HCT116 (cell line): ENCODE measurements at regions not wholly inside any gene's neighbourhood (a gene's known extent, or its start where the extent isn't known, plus 50 kb on each side); places are given as distances from the start of the nearest gene placed in this dataset.

Experiments
- ATAC-seq: fragments of 200-7000 bp; cut with Tn5 transposase; 2 replicates; pipeline ENCODE4 v1.9.1; 2020; ENCODE audit warnings: mild to moderate bottlenecking, moderate library complexity
- BruUV-seq: library from RNA; stranded (reverse); fragments of 400-500 nt; replicated peaks from 2 replicates; lab custom pipeline; 2021; lab: Mats Ljungman, UMichigan
- CTCF ChIA-PET: fragments of 300-600 bp; sonication (Branson Sonifier 250); formaldehyde crosslinking; loops from one replicate; lab custom pipeline; 2021; ENCODE audit warnings: antibody characterized with exemption; lab: Charles Lee
- POLR2A ChIA-PET: fragments of 300-600, 350-600 bp; sonication (Branson Sonifier 250); formaldehyde crosslinking; loops from one replicate; lab custom pipeline; 2021; ENCODE audit warnings: antibody characterized with exemption; lab: Charles Lee
- RAD21 ChIA-PET, 2 experiments: fragments of 300-600 bp; sonication (Branson Sonifier 250); formaldehyde crosslinking; loops; one replicate each; lab custom pipeline; 2023; ENCODE audit warnings: low total read pairs in 2 of 2; ENCODE audit not compliant: uncharacterized antibody in 2 of 2, unreplicated experiment in 2 of 2, low non-redundant PET in 1 of 2; lab: Charles Lee
- DNase-seq: peaks from one replicate; pipeline ENCODE4 v3.0.0-alpha.2; 2010; ENCODE audit warnings: low read depth, low spot score
- H2AFZ ChIP-seq: fragments of 200-600 bp; shearing (Covaris generic), sonication (generic); 2 replicates; pipeline ENCODE4 v1.6.1; 2017; ENCODE audit warnings: low read depth, mixed run types, mixed read lengths, antibody characterized with exemption, low read length; ENCODE audit not compliant: poor library complexity, severe bottlenecking
- H3K27ac ChIP-seq: 2 replicates; pipeline ENCODE4 v1.5.1; 2012; ENCODE audit warnings: low read depth, low read length
- H3K27me3 ChIP-seq: fragments of 200-600 bp; sonication (generic); 2 replicates; pipeline ENCODE4 v1.6.1; 2016; ENCODE audit warnings: mixed run types, low read length, mixed read lengths; ENCODE audit not compliant: insufficient read depth
- H3K36me3 ChIP-seq, 2 experiments: fragments of 200-500 bp in 1 of 2; fragments of 200-600 bp in 1 of 2; sonication (Bioruptor generic) in 1 of 2; sonication (generic) in 1 of 2; 2 replicates each; pipeline versions ENCODE4 v1.5.1 to v1.6.1; 2014 to 2016; ENCODE audit warnings: low read length in 2 of 2, inconsistent platforms in 1 of 2, mixed read lengths in 1 of 2, mixed run types in 1 of 2; ENCODE audit not compliant: insufficient read depth in 2 of 2, control insufficient read depth in 1 of 2
- H3K4me1 ChIP-seq, 2 experiments: fragments of 200-600 bp in 1 of 2; sonication (generic) in 1 of 2; 2 replicates each; pipeline versions ENCODE4 v1.5.1 to v1.6.1; 2012 to 2017; ENCODE audit warnings: low read length in 2 of 2, inconsistent platforms in 1 of 2, mild to moderate bottlenecking in 1 of 2, mixed read lengths in 1 of 2, mixed run types in 1 of 2, moderate library complexity in 1 of 2; ENCODE audit not compliant: insufficient read depth in 2 of 2, control insufficient read depth in 1 of 2
- H3K4me2 ChIP-seq: fragments of 200-600 bp; sonication (generic); 2 replicates; pipeline ENCODE4 v1.6.1; 2017; ENCODE audit warnings: mixed run types, low read length, mixed read lengths
- H3K4me3 ChIP-seq, 2 experiments: fragments of 200-600 bp in 1 of 2; sonication (generic) in 1 of 2; replicated peaks in 1 of 2; 2 replicates each; pipeline ENCODE4 v1.5.1; 2011 to 2016; ENCODE audit warnings: low read length in 2 of 2, control low read depth in 1 of 2, low read depth in 1 of 2, mild to moderate bottlenecking in 1 of 2, mixed read lengths in 1 of 2, mixed run types in 1 of 2
- H3K79me2 ChIP-seq: fragments of 200-600 bp; sonication (generic); 2 replicates; pipeline ENCODE4 v1.6.1; 2017; ENCODE audit warnings: mild to moderate bottlenecking, mixed run types, low read length, moderate library complexity, mixed read lengths; ENCODE audit not compliant: insufficient read depth
- H3K9ac ChIP-seq: fragments of 200-600 bp; sonication (generic); 2 replicates; pipeline ENCODE4 v1.6.1; 2016; ENCODE audit warnings: low read length, mixed read lengths
- H3K9me2 ChIP-seq: fragments of 200-600 bp; sonication (generic), shearing (Covaris generic); 2 replicates; pipeline ENCODE4 v1.6.1; 2017; ENCODE audit warnings: mixed run types, mild to moderate bottlenecking, moderate library complexity; ENCODE audit not compliant: insufficient read depth
- H3K9me3 ChIP-seq, 2 experiments: fragments of 200-500 bp in 1 of 2; fragments of 200-600 bp in 1 of 2; sonication (Bioruptor generic) in 1 of 2; sonication (generic) in 1 of 2; 2 replicates each; pipeline ENCODE4 v1.6.1; 2014 to 2017; ENCODE audit warnings: low read length in 2 of 2, mixed read lengths in 2 of 2, inconsistent platforms in 1 of 2, low read depth in 1 of 2, mild to moderate bottlenecking in 1 of 2, mixed run types in 1 of 2, moderate library complexity in 1 of 2; ENCODE audit not compliant: control insufficient read depth in 1 of 2, insufficient read depth in 1 of 2
- H4K20me1 ChIP-seq: fragments of 200-600 bp; sonication (generic), shearing (Covaris generic); 2 replicates; pipeline ENCODE4 v1.6.1; 2017; ENCODE audit warnings: mixed run types, mild to moderate bottlenecking, moderate library complexity; ENCODE audit not compliant: insufficient read depth
- CEBPB ChIP-seq: IDR thresholded peaks from 2 replicates; pipeline ENCODE4 v1.6.1; 2012; ENCODE audit warnings: low read depth
- ELF1 ChIP-seq: IDR thresholded peaks from 2 replicates; pipeline ENCODE4 v1.6.1; 2012; ENCODE audit warnings: low read depth, borderline replicate concordance
- FOSL1 ChIP-seq: IDR thresholded peaks from 2 replicates; pipeline ENCODE4 v1.6.1; 2012; ENCODE audit warnings: low read depth
- SIN3A ChIP-seq: IDR thresholded peaks from 2 replicates; pipeline ENCODE4 v1.6.1; 2012; ENCODE audit warnings: low read depth
- YY1 ChIP-seq: IDR thresholded peaks from 2 replicates; pipeline ENCODE4 v1.6.1; 2011; ENCODE audit warnings: low read length, low read depth, moderate library complexity, mild to moderate bottlenecking; ENCODE audit not compliant: insufficient replicate concordance; ENCODE audit errors: extremely low read depth
- ZBTB33 ChIP-seq: IDR thresholded peaks from 2 replicates; pipeline ENCODE4 v1.6.1; 2011; ENCODE audit warnings: mild to moderate bottlenecking, low read length, moderate library complexity; ENCODE audit not compliant: insufficient replicate concordance; ENCODE audit errors: extremely low read depth
- ZNF274 ChIP-seq: fragments of 200-500 bp; sonication (Bioruptor generic); IDR thresholded peaks from 2 replicates; pipeline ENCODE4 v1.6.1; 2014; ENCODE audit warnings: mild to moderate bottlenecking, low read depth, low read length, inconsistent platforms
- intact Hi-C: fragments of 100-400 bp; cut with micrococcal nuclease; formaldehyde crosslinking; loops from 2 replicates; pipeline ENCODE4 v1.10.0; 2022
- TF ChIP-seq, protein P1 (sequence below): IDR thresholded peaks from 2 replicates; pipeline ENCODE4 v1.6.1; 2012
- TF ChIP-seq, protein P2 (sequence below): IDR thresholded peaks from 2 replicates; pipeline ENCODE4 v1.6.1; 2012; ENCODE audit warnings: low read depth

GRCh38 chr1:244337839-244338238 is 113.9 kb downstream of the ADSS2 start:
- Histone ChIP-seq H3K79me2 (no peaks in the 10 kb centered on the region), H3K9ac (no peak overlapping the region), H4K20me1 (no peaks in the 10 kb centered on the region), H3K4me2 (no peak overlapping the region), H3K36me3 (no peaks in the 10 kb centered on the region), H3K4me3 (no peak overlapping the region), H3K27ac (no peak overlapping the region), H2AFZ (no peak overlapping the region), H3K9me3 (no peaks in the 10 kb centered on the region), H3K4me1 (peaks cover 6 to 12% of the 10 kb centered on the region in 2 experiments), H3K9me2 (no peaks in the 10 kb centered on the region), H3K27me3 (no peaks in the 10 kb centered on the region; the same call in 1 of the 2 replicates)
- ATAC-seq (no peak), DNase-seq (no peak)
- no TSS peak for BruUV-seq
- CTCF ChIA-PET: no interaction called here
- intact Hi-C loops: no loop called here
- POLR2A ChIA-PET: no interaction called here
- TF ChIP-seq, protein P1, sequence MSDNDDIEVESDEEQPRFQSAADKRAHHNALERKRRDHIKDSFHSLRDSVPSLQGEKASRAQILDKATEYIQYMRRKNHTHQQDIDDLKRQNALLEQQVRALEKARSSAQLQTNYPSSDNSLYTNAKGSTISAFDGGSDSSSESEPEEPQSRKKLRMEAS: no peak
- TF ChIP-seq YY1: no peak
- no peak for TF ChIP-seq SIN3A
- RAD21 ChIA-PET: no interaction called here

DNA sequence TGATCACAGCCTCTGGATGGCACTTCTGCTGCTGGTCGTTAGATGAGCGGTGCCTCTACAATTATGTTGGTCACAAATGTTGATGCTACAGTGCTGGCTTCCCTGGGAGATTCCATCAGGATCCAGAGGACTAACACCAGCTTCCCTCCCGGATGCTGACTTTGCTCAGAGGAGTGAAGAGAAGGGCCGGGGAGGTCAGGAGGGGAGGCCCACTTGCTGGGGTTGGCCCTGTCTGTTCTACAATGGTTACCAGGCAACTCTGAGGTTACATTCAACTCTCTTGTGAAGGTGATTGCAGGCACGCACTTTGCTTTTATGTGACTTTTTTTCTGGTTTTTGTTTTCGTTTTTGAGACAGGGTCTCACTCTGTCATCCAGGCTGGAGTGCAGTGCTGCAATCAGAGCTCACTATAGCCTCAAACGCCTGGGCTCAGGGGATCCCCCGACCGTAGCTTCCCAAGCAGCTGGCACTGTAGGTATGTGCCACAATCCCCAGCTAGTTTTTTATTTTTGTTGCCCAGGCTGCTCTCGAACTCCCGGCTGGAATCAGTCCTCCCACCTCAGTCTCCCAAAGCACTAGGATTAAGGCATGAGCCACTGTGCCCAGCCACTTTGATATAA is 112.5 kb downstream of the ADSS2 start:
- CTCF ChIA-PET: no interaction called here
- Histone ChIP-seq H3K9me3 (no peaks in the 10 kb centered on the region), H3K4me1 (peaks cover 6 to 12% of the 10 kb centered on the region in 2 experiments), H3K9ac (no peak overlapping the region), H3K27ac (no peak overlapping the region), H2AFZ (no peak overlapping the region), H3K4me2 (no peak overlapping the region), H3K79me2 (no peaks in the 10 kb centered on the region), H4K20me1 (no peaks in the 10 kb centered on the region), H3K4me3 (no peak overlapping the region), H3K9me2 (no peaks in the 10 kb centered on the region), H3K27me3 (no peaks in the 10 kb centered on the region), H3K36me3 (no peaks in the 10 kb centered on the region)
- TF ChIP-seq CEBPB (no peak), FOSL1 (no peak), ZBTB33 (no peak), ZNF274 (no peak), ELF1 (no peak)
- TF ChIP-seq, protein P2, sequence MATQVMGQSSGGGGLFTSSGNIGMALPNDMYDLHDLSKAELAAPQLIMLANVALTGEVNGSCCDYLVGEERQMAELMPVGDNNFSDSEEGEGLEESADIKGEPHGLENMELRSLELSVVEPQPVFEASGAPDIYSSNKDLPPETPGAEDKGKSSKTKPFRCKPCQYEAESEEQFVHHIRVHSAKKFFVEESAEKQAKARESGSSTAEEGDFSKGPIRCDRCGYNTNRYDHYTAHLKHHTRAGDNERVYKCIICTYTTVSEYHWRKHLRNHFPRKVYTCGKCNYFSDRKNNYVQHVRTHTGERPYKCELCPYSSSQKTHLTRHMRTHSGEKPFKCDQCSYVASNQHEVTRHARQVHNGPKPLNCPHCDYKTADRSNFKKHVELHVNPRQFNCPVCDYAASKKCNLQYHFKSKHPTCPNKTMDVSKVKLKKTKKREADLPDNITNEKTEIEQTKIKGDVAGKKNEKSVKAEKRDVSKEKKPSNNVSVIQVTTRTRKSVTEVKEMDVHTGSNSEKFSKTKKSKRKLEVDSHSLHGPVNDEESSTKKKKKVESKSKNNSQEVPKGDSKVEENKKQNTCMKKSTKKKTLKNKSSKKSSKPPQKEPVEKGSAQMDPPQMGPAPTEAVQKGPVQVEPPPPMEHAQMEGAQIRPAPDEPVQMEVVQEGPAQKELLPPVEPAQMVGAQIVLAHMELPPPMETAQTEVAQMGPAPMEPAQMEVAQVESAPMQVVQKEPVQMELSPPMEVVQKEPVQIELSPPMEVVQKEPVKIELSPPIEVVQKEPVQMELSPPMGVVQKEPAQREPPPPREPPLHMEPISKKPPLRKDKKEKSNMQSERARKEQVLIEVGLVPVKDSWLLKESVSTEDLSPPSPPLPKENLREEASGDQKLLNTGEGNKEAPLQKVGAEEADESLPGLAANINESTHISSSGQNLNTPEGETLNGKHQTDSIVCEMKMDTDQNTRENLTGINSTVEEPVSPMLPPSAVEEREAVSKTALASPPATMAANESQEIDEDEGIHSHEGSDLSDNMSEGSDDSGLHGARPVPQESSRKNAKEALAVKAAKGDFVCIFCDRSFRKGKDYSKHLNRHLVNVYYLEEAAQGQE: no peak
- no TSS peak for BruUV-seq
- RAD21 ChIA-PET: no interaction called here
- DNase-seq (no peak), ATAC-seq (no peak)
- intact Hi-C loops: no loop called here
- POLR2A ChIA-PET: no interaction called here
